ENCODE measurements at regions not wholly inside any gene's neighbourhood (a gene's known extent, or its start where the extent isn't known, plus 50 kb on each side); places are given as distances from the start of the nearest gene placed in this dataset.

DNA sequence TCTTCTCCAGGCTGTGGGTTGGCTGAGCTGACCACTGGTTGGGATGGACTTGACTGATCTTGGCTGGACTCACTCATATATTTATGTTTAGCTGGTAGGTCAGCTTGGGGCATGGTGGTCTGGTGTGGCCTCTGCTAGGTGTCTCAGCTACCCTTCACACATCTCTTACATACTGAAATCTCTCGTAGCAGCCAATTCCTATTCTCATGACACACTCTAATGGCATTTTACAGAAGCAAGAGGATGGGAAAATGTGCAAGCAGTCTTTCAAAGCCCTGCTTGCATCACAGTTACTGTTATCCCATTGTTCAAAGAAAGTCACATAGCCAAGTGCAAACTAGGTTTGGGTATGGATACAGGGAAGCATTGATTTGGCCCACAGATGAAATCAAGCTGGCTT lies 55.5 kb upstream of the PCDH18 start:
- no peaks in the 10 kb centered on the region for H3K27me3 ChIP-seq (ENCODE audit: control insufficient read depth, insufficient read depth, low read length)
- no peaks in the 10 kb centered on the region for H3K36me3 ChIP-seq (ENCODE audit: control insufficient read depth, insufficient read depth, low read length)
- no peak overlapping the region for H3K4me3 ChIP-seq (ENCODE audit: low read length)
- H3K9me3 ChIP-seq (ENCODE audit: control insufficient read depth, low read length), result no peaks in the 10 kb centered on the region
- no peak overlapping the region for H3K9ac ChIP-seq (ENCODE audit: low read length)
- H3K4me1 ChIP-seq (ENCODE audit: control insufficient read depth, insufficient read depth, low read length), result no peaks in the 10 kb centered on the region

DNA sequence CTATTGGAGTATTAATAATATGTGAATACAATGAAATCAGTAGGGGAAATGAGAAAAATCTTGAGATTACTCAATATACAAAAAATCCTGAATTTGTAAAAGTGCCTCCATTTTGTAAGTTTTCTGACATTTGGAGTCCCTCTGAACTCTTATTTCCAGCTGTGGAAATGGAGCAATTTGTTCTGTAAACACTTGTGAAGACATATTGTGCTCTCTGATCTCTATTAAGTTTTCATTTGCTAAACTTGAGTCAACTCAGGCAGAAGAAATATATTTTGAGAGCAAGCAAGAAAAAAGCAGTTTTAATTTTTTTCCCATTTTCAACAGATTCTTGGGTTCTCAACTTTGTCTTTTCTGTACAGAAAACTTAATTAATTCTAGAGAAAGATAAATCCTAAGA lies 51.4 kb upstream of the PCDH18 start:
- Histone ChIP-seq H3K9ac (ENCODE audit: low read length) (no peak overlapping the region), H3K4me3 (ENCODE audit: low read length) (no peak overlapping the region), H3K27me3 (ENCODE audit: control insufficient read depth, insufficient read depth, low read length) (no peaks in the 10 kb centered on the region), H3K9me3 (ENCODE audit: control insufficient read depth, low read length) (no peaks in the 10 kb centered on the region), H3K36me3 (ENCODE audit: control insufficient read depth, insufficient read depth, low read length) (no peaks in the 10 kb centered on the region), H3K4me1 (ENCODE audit: control insufficient read depth, insufficient read depth, low read length) (no peaks in the 10 kb centered on the region)
